Lower leg skin (tissue), 3 donors: ENCODE measurements at regions not wholly inside any gene's neighbourhood (a gene's known extent, or its start where the extent isn't known, plus 50 kb on each side); places are given as distances from the start of the nearest gene placed in this dataset.

Experiments used
- POLR2A ChIP-seq, 2 donors: fragments of 450-650 bp; IDR thresholded peaks; one replicate each; pipeline ENCODE4 v1.6.1; 2016 to 2017; ENCODE audit warnings: antibody characterized with exemption in 2 of 2, mild to moderate bottlenecking in 1 of 2, moderate library complexity in 1 of 2
- TF ChIP-seq, protein P1 (sequence below), 3 donors: fragments of 450-650 bp; IDR thresholded peaks; one replicate each; pipeline ENCODE4 v1.5.1; 2016; ENCODE audit warnings: antibody characterized with exemption in 3 of 3, mild to moderate bottlenecking in 3 of 3, moderate library complexity in 2 of 3

DNA sequence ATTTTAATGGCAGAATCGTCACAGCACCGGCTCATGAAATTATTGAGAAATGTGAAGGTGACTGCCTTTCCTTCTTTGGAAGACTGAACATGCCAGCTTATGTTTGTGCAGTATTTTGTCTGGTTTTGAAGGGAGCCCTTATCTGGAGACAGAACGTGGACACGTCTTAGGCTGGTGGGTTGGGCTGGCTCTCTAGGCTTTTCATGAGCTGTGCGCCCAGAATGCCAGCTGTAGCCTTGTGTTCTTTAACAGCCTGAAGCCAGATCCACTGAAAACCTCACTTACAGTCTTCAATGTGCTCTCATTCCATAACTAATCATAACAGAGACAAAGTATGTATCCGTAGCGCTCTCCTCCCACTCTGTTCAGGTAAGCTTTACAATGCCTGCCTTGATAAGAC is 184.4 kb upstream of the HTR2A start:
- TF ChIP-seq, protein P1, sequence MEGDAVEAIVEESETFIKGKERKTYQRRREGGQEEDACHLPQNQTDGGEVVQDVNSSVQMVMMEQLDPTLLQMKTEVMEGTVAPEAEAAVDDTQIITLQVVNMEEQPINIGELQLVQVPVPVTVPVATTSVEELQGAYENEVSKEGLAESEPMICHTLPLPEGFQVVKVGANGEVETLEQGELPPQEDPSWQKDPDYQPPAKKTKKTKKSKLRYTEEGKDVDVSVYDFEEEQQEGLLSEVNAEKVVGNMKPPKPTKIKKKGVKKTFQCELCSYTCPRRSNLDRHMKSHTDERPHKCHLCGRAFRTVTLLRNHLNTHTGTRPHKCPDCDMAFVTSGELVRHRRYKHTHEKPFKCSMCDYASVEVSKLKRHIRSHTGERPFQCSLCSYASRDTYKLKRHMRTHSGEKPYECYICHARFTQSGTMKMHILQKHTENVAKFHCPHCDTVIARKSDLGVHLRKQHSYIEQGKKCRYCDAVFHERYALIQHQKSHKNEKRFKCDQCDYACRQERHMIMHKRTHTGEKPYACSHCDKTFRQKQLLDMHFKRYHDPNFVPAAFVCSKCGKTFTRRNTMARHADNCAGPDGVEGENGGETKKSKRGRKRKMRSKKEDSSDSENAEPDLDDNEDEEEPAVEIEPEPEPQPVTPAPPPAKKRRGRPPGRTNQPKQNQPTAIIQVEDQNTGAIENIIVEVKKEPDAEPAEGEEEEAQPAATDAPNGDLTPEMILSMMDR (IDR thresholded peaks at IDR 0.05): no peak
- no peak for TF ChIP-seq POLR2A (IDR thresholded peaks at IDR 0.05)
